ENCODE measurements at regions not wholly inside any gene's neighbourhood (a gene's known extent, or its start where the extent isn't known, plus 50 kb on each side); places are given as distances from the start of the nearest gene placed in this dataset.

DNA sequence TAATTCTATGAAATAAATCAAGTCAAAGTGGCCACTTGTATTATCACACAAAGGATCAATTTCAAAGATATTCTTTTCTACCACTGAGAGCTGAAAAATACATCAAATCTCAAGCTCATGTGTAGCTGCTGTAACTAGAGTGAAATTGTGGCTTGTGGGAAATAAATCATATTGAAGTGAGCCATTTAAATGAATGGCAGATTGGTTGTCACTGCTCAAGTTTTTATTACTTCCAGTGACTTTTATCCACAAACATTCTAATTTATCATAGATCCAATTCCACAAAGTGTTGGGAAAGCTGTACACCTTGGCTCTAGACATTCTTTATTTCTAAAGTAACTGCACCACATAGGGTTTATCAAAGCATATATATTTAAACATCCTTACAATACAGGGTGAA is 285.4 kb downstream of the CNTN3 start:
- in situ Hi-C loops (cut with HindIII; ENCODE audit: low pct_ligation_motif_present, low pct_unique_long_range_greater_than_20kb, low sequenced_read_pairs): no loop called here
- DNase-seq: no peak

DNA sequence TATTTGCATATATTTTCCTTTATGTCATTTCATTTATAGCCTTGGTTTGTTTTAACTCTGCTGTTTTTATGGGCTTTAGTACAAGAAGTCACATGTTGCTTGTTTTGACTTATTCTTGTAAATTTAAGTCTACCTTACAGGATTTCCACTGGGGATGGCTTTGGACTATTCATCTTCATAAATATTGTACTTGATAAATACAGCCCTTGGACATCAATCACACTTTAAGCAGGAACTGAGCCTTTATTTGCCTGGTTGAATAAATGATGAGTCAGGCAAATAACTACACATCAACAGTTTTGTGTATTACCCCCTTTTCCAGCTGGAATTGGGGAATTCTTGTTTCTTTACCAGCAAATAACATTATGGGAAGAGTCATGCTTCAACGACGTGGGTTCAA is 286.0 kb downstream of the CNTN3 start:
- in situ Hi-C loops (cut with HindIII; ENCODE audit: low pct_ligation_motif_present, low pct_unique_long_range_greater_than_20kb, low sequenced_read_pairs): no loop called here
- no peak for DNase-seq

DNA sequence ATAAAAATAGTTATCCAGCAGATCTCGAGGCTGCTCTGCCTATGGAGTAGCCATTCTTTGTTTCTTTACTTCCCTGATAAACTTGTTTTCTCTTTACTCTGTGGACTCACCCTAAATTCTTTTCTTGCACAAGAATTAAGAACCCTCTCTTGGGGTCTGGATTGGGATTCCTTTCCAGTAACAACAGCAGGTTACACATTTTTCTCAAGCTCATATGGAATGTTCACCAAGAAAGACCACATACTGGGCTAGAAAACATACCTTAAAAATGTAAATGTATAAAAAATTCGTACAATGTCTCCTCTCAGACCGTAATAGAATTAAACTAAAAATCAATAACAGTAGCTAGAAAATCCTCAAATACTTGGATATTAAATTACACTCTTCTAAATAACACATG is 299.2 kb downstream of the CNTN3 start:
- in situ Hi-C loops (cut with HindIII; ENCODE audit: low pct_ligation_motif_present, low pct_unique_long_range_greater_than_20kb, low sequenced_read_pairs): no loop called here
- DNase-seq: no peak

DNA sequence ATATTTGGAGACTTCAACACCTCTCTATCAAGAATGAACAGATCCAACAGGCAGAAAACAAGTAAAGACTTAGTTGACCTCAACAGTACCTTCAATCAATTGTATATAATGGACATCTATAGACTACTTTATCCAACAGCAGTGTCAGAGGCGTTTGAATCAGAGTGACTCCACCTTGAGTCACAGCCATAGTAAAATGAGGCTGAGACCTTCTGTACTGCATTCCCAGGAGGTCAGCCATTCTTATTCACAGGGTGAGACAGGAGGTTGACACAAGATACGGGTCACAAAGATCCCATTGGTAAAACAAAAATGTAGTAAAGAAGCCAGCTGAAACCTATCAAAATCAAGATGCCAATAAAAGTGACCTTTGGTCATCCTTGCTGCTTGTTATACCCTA is 299.8 kb downstream of the CNTN3 start:
- in situ Hi-C loops (cut with HindIII; ENCODE audit: low pct_ligation_motif_present, low pct_unique_long_range_greater_than_20kb, low sequenced_read_pairs): no loop called here
- no peak for DNase-seq

DNA sequence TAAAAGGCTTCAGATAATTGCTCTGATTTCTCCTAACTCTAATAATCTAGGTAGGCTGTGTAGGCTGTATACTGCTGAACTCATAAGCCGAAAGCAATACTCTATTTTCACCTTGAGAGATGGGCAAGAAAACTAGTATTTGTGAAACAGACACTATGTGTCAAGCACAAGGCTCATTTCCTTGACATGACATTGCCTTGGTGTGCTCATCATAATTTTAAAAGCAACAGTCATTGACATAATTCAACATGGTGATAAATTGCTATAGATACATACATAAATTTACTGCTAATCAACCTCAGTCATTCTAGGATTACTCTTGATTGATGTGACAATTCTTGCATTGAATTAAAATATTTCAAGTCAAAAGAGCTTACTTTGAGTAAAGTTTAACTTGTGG is 304.7 kb downstream of the CNTN3 start:
- DNase-seq: no peak
- in situ Hi-C loops (cut with HindIII; ENCODE audit: low pct_ligation_motif_present, low pct_unique_long_range_greater_than_20kb, low sequenced_read_pairs): no loop called here

GRCh38 chr3:74304424-74304823 is 310.0 kb downstream of the CNTN3 start:
- in situ Hi-C loops (cut with HindIII; ENCODE audit: low pct_ligation_motif_present, low pct_unique_long_range_greater_than_20kb, low sequenced_read_pairs): no loop called here
- DNase-seq: no peak

DNA sequence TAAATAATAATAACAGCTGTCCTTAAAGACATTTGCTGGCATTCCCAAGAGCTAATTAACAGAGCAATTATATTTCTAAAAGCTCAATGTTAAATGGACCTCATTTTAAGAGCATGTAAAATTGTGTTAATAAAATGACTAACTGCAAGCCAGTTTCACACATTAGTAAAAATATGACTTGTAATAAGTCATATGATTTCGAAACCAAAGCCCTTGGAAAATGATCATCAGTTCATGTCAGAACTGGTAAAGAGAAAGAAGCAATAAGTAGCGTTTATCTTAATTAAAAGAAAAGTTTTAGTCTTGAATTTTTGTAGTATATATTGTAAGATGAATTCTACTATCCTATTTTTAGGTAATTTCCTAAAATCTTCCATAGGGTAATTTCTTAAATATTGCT is 310.7 kb downstream of the CNTN3 start:
- in situ Hi-C loops (cut with HindIII; ENCODE audit: low pct_ligation_motif_present, low pct_unique_long_range_greater_than_20kb, low sequenced_read_pairs): no loop called here
- no peak for DNase-seq

DNA sequence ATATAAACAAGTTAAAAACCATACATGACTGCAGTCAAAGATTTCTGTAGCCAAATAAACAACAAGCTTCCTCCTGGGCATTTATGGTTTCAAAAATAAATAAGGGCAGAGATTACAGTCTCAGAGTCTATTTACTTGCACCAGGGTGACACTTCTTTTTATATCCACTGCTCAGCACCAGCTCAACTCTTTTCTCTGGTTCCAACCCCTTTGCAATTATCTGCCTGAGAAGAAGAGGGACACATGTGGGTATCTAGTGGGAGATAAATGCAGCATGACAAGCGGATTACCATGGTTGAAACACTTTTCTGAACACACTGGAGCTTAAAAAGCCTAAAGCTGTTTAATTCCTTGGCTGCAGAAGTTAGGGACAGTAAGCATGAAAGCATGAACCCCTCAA is 311.5 kb downstream of the CNTN3 start:
- in situ Hi-C loops (cut with HindIII; ENCODE audit: low pct_ligation_motif_present, low pct_unique_long_range_greater_than_20kb, low sequenced_read_pairs): no loop called here
- no peak for DNase-seq

- in situ Hi-C loops (cut with HindIII; ENCODE audit: low pct_ligation_motif_present, low pct_unique_long_range_greater_than_20kb, low sequenced_read_pairs): no loop called here
- DNase-seq: no peak
Observed at GRCh38 chr3:74302281-74302680, 312.2 kb downstream of the CNTN3 start.

DNA sequence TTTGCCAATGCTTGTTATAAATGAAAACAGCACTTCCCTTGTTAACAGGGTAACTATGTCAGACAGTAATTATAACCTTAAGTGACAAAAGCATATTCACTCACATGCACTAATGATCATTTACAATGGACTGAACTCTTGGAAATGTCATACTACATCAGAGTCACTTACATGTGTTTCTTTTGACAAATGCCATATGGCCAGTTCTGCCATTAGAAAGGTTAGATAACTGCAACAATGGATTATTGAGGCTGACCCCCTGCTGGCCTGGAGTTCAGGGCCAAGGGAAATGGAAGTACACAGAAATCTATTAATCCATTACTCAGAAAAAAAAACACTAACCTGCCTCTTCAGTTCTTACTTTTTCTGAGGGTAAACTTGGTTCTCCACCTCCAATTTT is 313.4 kb downstream of the CNTN3 start:
- no peak for DNase-seq
- in situ Hi-C loops (cut with HindIII; ENCODE audit: low pct_ligation_motif_present, low pct_unique_long_range_greater_than_20kb, low sequenced_read_pairs): no loop called here

DNA sequence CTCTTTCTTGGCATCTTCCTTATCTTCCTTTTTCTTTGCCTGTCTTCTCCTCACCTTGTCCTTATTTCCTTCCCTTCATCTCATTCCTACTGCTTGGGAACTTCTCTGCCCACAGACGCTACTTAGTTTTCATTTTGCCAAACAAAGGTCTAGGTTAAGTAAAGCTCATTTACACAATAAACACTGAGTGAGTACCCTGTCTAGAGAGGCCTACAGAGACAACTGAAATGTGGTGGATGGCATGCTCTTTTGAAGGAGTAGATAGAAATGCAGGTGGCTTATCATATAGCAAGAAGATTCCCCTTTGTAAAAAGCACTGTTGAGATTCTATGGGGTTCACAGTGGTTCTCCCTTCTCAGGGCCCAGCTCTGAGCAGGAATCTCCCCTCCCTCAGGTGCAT is 319.0 kb downstream of the CNTN3 start:
- in situ Hi-C loops (cut with HindIII; ENCODE audit: low pct_ligation_motif_present, low pct_unique_long_range_greater_than_20kb, low sequenced_read_pairs): no loop called here
- DNase-seq: no peak

DNA sequence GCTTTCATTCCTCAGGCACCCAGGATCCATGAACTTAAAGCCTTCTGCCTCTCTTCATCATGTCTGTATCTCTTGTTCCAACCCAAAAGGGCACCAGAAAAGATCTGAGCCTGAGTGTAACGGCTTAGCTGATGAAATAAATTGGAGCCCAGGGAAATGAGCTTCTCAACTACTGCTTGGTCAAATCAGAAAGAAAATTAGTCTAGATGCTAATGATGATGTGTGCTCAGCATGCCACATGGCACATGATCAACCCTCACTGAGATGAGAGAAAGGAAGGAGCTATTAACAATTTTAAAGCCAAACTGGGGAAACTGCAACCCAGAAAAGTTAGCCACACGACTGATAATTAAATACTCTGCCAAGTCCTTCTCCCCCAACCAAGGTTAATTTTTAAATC is 325.7 kb downstream of the CNTN3 start:
- DNase-seq: no peak
- in situ Hi-C loops (cut with HindIII; ENCODE audit: low pct_ligation_motif_present, low pct_unique_long_range_greater_than_20kb, low sequenced_read_pairs): no loop called here

DNA sequence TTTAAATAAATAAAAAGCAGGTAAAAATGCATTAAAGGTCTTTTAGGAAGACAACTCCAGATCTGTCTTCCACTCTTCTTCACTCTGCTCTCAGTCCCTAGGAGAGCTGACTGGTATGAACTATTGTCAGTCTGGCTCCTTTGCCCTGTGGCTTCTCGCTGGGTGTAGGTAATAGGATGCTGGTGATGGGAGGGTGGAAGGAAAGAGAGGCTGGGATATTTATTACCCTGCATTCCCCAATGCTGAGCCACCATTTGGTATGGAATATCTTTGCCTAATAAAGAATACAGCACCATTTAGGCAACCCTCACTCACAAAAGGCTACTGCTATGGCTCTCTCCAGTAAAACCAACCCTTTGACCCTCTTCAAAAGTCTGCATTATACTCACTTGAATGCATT is 326.9 kb downstream of the CNTN3 start:
- in situ Hi-C loops (cut with HindIII; ENCODE audit: low pct_ligation_motif_present, low pct_unique_long_range_greater_than_20kb, low sequenced_read_pairs): no loop called here
- DNase-seq: no peak

- in situ Hi-C loops (cut with HindIII; ENCODE audit: low pct_ligation_motif_present, low pct_unique_long_range_greater_than_20kb, low sequenced_read_pairs): no loop called here
- DNase-seq: no peak
Observed at GRCh38 chr3:74282202-74282601, 332.3 kb downstream of the CNTN3 start.

DNA sequence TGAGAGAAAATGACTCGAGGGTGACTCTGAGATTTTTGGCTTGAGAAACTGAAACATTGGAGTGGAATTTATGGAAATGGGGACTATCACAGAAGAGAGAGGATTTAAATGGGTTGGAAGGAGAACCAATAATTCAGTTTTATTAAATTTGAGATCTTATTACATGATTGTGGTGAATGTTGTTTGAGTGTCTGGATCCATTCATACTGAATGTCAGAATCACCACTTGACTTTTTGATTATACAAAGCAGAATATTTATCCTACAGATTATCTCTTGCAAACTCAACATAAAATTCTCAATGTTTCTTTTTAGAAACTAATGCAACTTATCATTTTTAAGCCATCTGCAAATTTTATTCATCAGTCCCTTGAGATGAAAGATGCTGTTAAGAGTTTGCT is 332.8 kb downstream of the CNTN3 start:
- DNase-seq: no peak
- in situ Hi-C loops (cut with HindIII; ENCODE audit: low pct_ligation_motif_present, low pct_unique_long_range_greater_than_20kb, low sequenced_read_pairs): no loop called here

DNA sequence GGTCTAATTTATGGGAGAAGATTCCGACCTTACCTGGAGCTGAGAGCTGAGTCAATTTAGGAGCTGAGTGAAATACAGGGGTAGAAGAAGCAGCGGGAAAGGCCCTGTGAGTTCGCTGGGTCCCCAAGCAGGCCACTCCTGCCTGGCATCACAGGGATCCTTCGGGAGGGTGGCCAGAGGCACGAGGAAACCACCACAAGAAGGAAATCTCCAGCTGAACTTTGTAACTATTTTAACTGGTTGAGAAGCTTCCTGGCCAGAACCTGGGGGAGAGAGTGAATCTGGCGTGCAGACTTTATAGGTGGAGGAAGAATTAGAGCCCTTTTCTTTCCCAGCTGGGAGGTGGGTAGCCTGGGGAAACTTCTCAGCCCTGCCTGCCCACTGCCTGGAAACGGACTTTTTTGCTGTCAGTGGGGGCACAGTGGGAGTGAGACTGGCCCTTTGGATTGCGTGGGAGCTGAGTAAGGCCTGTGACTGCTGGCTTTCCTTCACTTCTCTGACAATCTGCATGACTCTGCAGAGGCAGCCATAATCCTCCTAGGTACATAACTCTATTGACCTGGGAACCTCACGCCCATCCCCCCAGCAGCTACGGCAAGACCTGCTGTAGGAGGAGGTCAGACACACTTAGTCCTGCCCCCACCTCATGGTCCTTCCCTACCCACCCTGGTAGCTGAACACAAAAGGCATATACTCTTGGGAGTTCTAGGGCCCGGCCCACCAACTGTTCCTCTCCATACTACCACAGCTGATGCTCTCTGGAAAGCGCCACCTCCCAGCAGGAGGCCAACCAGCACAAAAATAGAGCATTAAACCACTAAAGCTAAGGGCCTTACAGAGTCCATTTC is 340.7 kb downstream of the CNTN3 start:
- in situ Hi-C loops (cut with HindIII; ENCODE audit: low pct_ligation_motif_present, low pct_unique_long_range_greater_than_20kb, low sequenced_read_pairs): no loop called here
- DNase-seq: no peak

DNA sequence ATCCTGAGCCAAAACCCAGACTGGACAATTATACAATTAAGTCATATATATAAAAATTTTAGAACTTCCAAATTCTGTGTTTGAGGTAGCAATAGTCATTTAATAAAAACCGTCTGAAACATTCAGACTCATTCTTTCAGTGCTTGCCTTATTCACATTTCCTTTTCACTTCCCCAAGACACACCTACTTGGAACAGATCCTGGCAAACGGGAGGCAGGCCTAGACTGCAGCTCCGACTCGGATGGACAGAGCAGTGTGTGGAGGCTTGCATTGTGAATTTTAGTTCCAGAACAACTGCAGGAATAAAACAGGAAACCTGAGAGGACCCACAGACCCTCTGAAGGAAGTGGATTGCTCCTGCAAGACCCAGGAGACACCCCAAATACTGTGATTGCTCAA is 341.4 kb downstream of the CNTN3 start:
- in situ Hi-C loops (cut with HindIII; ENCODE audit: low pct_ligation_motif_present, low pct_unique_long_range_greater_than_20kb, low sequenced_read_pairs): no loop called here

DNA sequence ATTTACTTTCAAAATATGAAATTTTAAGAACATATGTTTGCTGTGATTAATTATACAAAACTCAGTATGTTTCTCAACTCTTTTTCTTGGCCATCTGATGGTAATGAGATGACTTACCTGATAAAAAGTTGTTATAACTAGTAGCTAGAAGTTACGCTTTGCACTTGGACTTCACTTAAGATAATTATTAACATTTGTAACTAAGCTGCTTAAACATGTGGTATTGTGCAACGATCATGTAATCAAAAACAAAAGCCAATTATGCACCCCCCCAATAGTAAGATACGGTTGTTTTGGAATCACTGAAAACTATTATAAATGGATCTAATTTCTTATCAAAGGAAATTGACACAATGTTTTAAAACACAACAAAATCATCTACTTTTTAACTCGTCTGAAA is 342.9 kb downstream of the CNTN3 start:
- in situ Hi-C loops (cut with HindIII; ENCODE audit: low pct_ligation_motif_present, low pct_unique_long_range_greater_than_20kb, low sequenced_read_pairs): no loop called here
- DNase-seq: no peak

More for the DNA sequence above, 341.4 kb downstream of the CNTN3 start:
- no peak for DNase-seq

DNA sequence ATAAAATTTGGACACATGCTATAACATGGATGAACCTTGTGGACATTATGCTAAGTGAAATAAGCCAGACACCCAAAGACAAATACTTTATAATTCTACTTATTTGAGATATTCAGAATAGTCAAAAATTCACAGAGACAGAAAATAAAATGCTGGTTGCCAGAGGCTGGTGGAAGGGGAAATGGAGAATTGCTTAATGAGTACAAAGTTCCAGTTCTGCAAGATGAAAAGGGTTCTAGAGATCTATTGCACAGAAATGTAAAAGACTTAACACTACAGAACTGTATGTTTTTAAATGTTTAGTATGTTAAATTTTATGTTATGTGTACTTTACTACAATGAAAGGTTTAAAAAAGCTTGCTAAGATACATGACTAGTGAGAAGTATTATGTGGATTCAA is 344.8 kb downstream of the CNTN3 start:
- no peak for DNase-seq
- in situ Hi-C loops (cut with HindIII; ENCODE audit: low pct_ligation_motif_present, low pct_unique_long_range_greater_than_20kb, low sequenced_read_pairs): no loop called here

- in situ Hi-C loops (cut with HindIII; ENCODE audit: low pct_ligation_motif_present, low pct_unique_long_range_greater_than_20kb, low sequenced_read_pairs): no loop called here
- DNase-seq: no peak
Observed at GRCh38 chr3:74268753-74269152, 345.7 kb downstream of the CNTN3 start.
